ENCODE measurements at regions not wholly inside any gene's neighbourhood (a gene's known extent, or its start where the extent isn't known, plus 50 kb on each side); places are given as distances from the start of the nearest gene placed in this dataset.

DNA sequence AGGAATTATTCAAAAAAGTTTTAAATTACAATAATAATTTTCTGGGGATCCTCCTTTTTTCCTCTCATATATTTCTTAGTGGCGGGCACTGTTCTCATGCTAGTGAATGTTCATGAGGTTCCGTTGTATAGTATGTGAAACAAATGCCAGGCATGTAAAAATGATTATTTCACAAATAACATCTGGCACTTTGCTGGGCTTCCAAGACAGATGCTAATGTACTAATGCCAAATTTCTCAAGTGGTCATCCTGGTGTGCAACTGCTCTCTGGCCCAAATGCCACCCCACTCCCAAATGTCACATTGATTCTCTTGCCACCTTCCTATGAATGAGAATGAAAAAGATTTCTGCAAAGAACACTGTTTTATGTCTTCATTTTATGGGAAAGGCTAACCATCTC, 564.0 kb upstream of the GCFC2 start:
- Mint-ChIP-seq H3K9me3 (ENCODE audit: low read depth) (peaks cover 2% of the 10 kb centered on the region), H3K36me3 (ENCODE audit: low read depth) (no peaks in the 10 kb centered on the region), H3K27ac (no peak overlapping the region), H3K4me1 (no peaks in the 10 kb centered on the region), H3K27me3 (no peaks in the 10 kb centered on the region), H3K4me3 (no peak overlapping the region)
- ChIA-PET POLR2A (no interaction called here), CTCF (no interaction called here)
- DNase-seq (no peak), ATAC-seq (no peak)
- intact Hi-C loops (cut with DNase I, micrococcal nuclease): no loop called here

GRCh38 chr2:76274160-76274559, 563.4 kb upstream of the GCFC2 start:
- H3K36me3 Mint-ChIP-seq (ENCODE audit: low read depth): no peaks in the 10 kb centered on the region
- CTCF ChIA-PET: no interaction called here
- no peaks in the 10 kb centered on the region for H3K27me3 Mint-ChIP-seq
- no peaks in the 10 kb centered on the region for H3K4me1 Mint-ChIP-seq
- POLR2A ChIA-PET: no interaction called here
- ATAC-seq (no peak), DNase-seq (no peak)
- H3K4me3 Mint-ChIP-seq: no peak overlapping the region
- no peak overlapping the region for H3K27ac Mint-ChIP-seq
- H3K9me3 Mint-ChIP-seq (ENCODE audit: low read depth): peaks cover 2% of the 10 kb centered on the region
- intact Hi-C loops (cut with DNase I, micrococcal nuclease): no loop called here

DNA sequence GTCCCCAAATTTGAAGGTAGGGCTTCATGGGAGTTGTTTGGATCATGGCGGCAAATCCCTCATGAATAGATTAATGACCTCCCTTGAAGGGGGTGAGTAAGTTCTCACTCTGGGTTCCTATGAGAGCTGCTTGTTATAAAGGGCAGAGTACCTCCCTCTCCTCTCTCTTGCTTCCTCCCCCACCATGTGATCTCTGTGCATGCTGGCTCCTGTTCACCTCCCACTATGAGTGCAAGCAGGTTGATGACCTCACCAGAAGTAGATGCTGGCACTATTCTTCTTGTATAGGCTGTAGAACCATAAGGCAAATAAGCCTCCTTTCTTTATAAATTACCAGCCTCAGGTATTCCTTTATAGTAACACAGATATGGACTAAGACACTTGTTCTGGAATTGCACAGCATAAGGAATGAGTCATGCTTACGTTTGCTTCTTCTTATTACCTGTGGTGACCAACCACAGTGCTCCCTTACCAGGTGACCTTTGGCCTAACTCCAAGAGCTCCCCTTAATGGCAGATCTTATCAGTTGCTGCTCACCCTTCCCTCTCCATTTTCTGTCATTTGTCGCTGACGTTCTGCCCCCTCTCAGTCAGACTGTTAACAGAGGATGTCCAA, 559.5 kb upstream of the GCFC2 start:
- POLR2A ChIA-PET: no interaction called here

DNA sequence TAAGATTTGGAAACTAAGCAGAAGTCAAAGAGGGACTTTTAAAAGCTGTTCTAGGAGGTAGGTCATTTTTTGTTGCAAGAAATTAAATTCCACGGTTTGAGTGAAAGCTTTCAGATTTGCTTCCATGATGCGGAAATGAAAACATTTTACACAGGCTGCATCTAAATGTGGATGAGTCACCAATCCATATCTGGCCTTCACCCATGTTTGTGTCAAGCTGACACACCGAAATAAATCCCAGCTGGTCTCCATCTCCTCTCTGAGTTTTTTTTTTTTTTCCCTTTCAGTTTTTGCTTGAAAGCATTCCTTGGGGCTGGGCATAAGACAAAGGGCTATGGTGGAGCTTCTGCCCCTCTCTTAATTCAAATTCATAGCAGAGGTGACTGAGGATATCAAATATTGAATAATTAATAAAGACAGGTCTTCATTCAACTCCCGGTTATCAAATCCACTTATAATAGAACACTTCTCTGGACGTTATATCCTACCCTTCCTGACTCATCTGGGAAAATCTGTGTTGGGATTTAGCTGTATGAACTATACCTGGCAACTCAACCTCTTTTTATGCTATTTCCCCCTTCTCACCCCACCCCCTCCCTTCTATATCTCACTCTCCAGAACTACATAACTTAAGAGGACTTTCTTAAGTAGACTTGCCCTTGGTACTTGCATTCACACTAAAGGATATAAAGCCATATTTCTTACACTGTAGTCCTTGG, 558.3 kb upstream of the GCFC2 start:
- no peak for ATAC-seq
- Mint-ChIP-seq H3K9me3 (ENCODE audit: low read depth) (peaks cover 2% of the 10 kb centered on the region), H3K36me3 (ENCODE audit: low read depth) (no peaks in the 10 kb centered on the region), H3K4me1 (no peaks in the 10 kb centered on the region), H3K4me3 (no peak overlapping the region), H3K27me3 (no peaks in the 10 kb centered on the region), H3K27ac (no peak overlapping the region)
- intact Hi-C loops (cut with DNase I, micrococcal nuclease): no loop called here
- ChIA-PET POLR2A (no interaction called here), CTCF (no interaction called here)
- no peak for DNase-seq

More for the DNA sequence above, 559.5 kb upstream of the GCFC2 start:
- CTCF ChIA-PET: no interaction called here
- no peak for DNase-seq
- Mint-ChIP-seq H3K27me3 (no peaks in the 10 kb centered on the region), H3K27ac (no peak overlapping the region), H3K4me1 (no peaks in the 10 kb centered on the region), H3K36me3 (ENCODE audit: low read depth) (no peaks in the 10 kb centered on the region), H3K4me3 (no peak overlapping the region), H3K9me3 (ENCODE audit: low read depth) (no peaks in the 10 kb centered on the region)
- ATAC-seq: no peak
- intact Hi-C loops (cut with DNase I, micrococcal nuclease): no loop called here

- CTCF ChIA-PET: no interaction called here
- DNase-seq (no peak), ATAC-seq (no peak)
- no peak overlapping the region for H3K27ac Mint-ChIP-seq
- H3K27me3 Mint-ChIP-seq: no peaks in the 10 kb centered on the region
- H3K4me1 Mint-ChIP-seq: no peaks in the 10 kb centered on the region
- peaks cover 3% of the 10 kb centered on the region for H3K9me3 Mint-ChIP-seq (ENCODE audit: low read depth)
- H3K4me3 Mint-ChIP-seq: no peak overlapping the region
- no peaks in the 10 kb centered on the region for H3K36me3 Mint-ChIP-seq (ENCODE audit: low read depth)
- intact Hi-C loops (cut with DNase I, micrococcal nuclease): no loop called here
- POLR2A ChIA-PET: no interaction called here
Observed at GRCh38 chr2:76268484-76268883, 557.8 kb upstream of the GCFC2 start.

DNA sequence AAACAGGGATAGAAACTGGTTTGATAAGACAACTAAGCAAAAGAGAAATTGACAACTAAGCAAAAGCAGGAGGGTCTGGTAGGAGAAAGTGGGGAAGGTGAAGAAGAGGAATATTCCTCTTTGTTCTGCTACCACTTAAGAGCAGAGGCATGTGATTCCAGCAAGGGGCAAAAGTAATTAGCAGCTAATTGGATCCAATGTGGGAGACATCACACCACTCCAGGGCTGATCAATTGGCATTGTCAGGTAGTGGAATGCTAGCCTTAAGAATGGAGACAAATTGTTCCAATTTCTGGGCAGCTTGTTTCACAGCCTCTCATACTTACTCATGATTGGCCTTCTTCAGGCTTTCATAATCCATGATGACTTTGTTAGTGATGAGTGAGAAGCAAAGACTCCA, 547.1 kb upstream of the GCFC2 start:
- DNase-seq: no peak
- ATAC-seq: no peak
- Mint-ChIP-seq H3K4me1 (no peaks in the 10 kb centered on the region), H3K9me3 (ENCODE audit: low read depth) (peaks cover 2% of the 10 kb centered on the region), H3K36me3 (ENCODE audit: low read depth) (no peaks in the 10 kb centered on the region), H3K27me3 (no peaks in the 10 kb centered on the region), H3K27ac (no peak overlapping the region), H3K4me3 (no peak overlapping the region)
- intact Hi-C loops (cut with DNase I, micrococcal nuclease): no loop called here
- ChIA-PET POLR2A (no interaction called here), CTCF (no interaction called here)

DNA sequence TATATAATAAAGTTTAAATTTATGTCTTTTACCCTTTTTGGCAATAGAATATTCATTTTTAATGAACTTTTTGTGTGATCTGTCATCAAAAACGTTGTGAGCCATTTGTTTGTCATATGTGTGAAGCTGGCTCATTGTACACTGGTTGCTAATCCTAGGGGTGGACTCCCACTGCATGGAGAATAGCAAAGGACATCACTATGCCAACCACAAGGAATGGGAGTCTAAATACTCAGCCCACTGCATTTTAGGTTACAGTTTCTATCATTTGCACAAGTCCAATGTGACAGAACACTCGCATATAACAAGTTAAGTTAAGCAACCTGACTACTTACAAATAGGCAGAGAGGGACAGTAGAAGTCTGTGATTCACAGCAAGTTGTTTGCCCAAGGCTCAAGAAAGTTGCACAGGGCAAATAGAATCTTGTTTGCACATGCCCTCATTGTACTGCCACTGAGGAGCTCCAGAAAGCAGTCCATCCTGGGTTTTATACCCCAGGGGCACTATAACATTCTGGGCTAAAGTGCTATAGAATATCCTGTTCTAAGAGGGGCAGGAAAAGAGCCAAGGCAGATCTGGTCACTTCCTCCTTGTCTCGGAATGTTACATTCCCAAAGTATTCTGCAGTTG, 545.9 kb upstream of the GCFC2 start:
- intact Hi-C loops (cut with DNase I, micrococcal nuclease): no loop called here
- Mint-ChIP-seq H3K4me3 (no peak overlapping the region), H3K36me3 (ENCODE audit: low read depth) (no peaks in the 10 kb centered on the region), H3K9me3 (ENCODE audit: low read depth) (peaks cover 2% of the 10 kb centered on the region), H3K27ac (no peak overlapping the region), H3K27me3 (no peaks in the 10 kb centered on the region), H3K4me1 (no peaks in the 10 kb centered on the region)
- ATAC-seq (no peak), DNase-seq (no peak)
- CTCF ChIA-PET: no interaction called here
- POLR2A ChIA-PET: no interaction called here

DNA sequence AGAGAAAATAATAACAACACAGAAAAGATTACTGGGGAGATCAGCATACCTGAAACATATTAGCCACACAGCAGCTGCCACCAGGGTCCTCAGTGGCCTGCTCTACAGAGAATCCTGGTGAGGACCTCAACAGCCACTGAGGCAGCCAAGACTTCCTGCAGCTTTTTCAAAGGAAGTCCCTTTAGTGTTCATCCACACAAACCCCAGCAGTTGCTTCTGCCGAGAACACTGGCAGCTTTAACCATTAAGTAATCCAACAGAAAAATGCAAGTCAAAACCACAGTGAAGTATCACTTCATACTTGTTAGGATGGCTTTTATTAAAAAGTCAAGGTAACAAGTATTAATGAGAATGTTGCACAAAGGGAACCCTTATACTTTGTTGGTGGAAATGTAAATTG, 542.0 kb upstream of the GCFC2 start:
- no peak overlapping the region for H3K27ac Mint-ChIP-seq
- H3K4me1 Mint-ChIP-seq: no peaks in the 10 kb centered on the region
- no peaks in the 10 kb centered on the region for H3K27me3 Mint-ChIP-seq
- intact Hi-C loops (cut with DNase I, micrococcal nuclease): no loop called here
- DNase-seq (no peak), ATAC-seq (no peak)
- ChIA-PET POLR2A (no interaction called here), CTCF (no interaction called here)
- no peaks in the 10 kb centered on the region for H3K36me3 Mint-ChIP-seq (ENCODE audit: low read depth)
- H3K4me3 Mint-ChIP-seq: no peak overlapping the region
- peaks cover 3% of the 10 kb centered on the region for H3K9me3 Mint-ChIP-seq (ENCODE audit: low read depth)

DNA sequence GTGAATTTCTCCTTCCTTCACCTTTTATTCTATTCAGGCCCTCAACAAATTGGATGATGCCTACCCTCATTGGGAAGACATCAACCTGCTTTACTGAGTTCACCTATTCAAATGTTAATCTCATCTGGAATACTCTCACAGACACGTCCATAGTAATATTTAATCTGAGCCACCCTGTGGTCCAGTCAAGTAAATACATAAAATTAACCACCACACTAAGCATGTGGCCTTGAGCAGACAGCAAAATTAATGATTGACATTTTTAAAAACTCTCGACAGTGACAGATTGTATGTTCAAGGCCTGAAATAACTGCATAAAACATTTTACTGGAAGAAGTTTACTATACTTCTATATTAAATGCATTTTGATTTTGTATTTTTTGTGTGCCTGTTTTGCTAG, 540.6 kb upstream of the GCFC2 start:
- H3K27me3 Mint-ChIP-seq: no peaks in the 10 kb centered on the region
- H3K4me1 Mint-ChIP-seq: no peaks in the 10 kb centered on the region
- H3K27ac Mint-ChIP-seq: no peak overlapping the region
- ChIA-PET CTCF (no interaction called here), POLR2A (no interaction called here)
- peaks cover 2% of the 10 kb centered on the region for H3K9me3 Mint-ChIP-seq (ENCODE audit: low read depth)
- intact Hi-C loops (cut with DNase I, micrococcal nuclease): no loop called here
- no peak overlapping the region for H3K4me3 Mint-ChIP-seq
- DNase-seq: no peak
- no peaks in the 10 kb centered on the region for H3K36me3 Mint-ChIP-seq (ENCODE audit: low read depth)
- ATAC-seq: no peak

GRCh38 chr2:76247006-76247405, 536.3 kb upstream of the GCFC2 start:
- ChIA-PET POLR2A (no interaction called here), CTCF (no interaction called here)
- Mint-ChIP-seq H3K27ac (no peak overlapping the region), H3K36me3 (ENCODE audit: low read depth) (no peaks in the 10 kb centered on the region), H3K9me3 (ENCODE audit: low read depth) (peaks cover 2% of the 10 kb centered on the region), H3K27me3 (no peaks in the 10 kb centered on the region), H3K4me3 (no peak overlapping the region), H3K4me1 (no peaks in the 10 kb centered on the region)
- no peak for ATAC-seq
- intact Hi-C loops (cut with DNase I, micrococcal nuclease): no loop called here
- DNase-seq: no peak

- H3K4me3 Mint-ChIP-seq: no peak overlapping the region
- ChIA-PET CTCF (no interaction called here), POLR2A (no interaction called here)
- H3K27ac Mint-ChIP-seq: no peak overlapping the region
- no peaks in the 10 kb centered on the region for H3K27me3 Mint-ChIP-seq
- intact Hi-C loops (cut with DNase I, micrococcal nuclease): no loop called here
- ATAC-seq: no peak
- no peaks in the 10 kb centered on the region for H3K4me1 Mint-ChIP-seq
- no peak for DNase-seq
- no peaks in the 10 kb centered on the region for H3K36me3 Mint-ChIP-seq (ENCODE audit: low read depth)
- peaks cover 7% of the 10 kb centered on the region for H3K9me3 Mint-ChIP-seq (ENCODE audit: low read depth)
Observed at GRCh38 chr2:76211991-76212985, 501.6 kb upstream of the GCFC2 start.

Data from activated CD4-positive, alpha-beta T cell treated with anti-CD3 and anti-CD28 coated beads for 36 hours (primary cell).